ENCODE measurements at regions not wholly inside any gene's neighbourhood (a gene's known extent, or its start where the extent isn't known, plus 50 kb on each side); places are given as distances from the start of the nearest gene placed in this dataset.

DNA sequence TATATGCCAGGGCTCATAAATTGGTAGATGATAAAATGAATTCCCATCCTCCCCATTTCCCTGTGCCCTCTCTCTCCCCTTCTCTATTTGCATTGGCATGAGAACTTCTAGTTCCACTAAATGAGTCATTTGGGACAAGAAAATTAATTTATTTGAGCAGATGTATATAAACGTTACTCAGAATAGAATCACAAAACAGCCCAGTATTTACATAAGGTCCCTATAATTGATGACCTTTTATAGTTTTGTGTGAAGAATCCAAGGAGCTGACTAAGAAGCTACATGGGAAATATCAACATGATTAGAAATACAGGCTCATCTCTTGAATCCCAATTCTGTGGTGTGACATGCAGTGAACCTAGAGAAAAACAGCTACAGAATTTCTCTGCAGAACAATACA, 617.7 kb upstream of the NR2F2 start:
- DNase-seq (ENCODE audit: low read depth in 3 of 3, low spot score in 1 of 3): no peak

- no peak for DNase-seq (ENCODE audit: low read depth in 3 of 3, low spot score in 1 of 3)
Measured at GRCh38 chr15:95713324-95713723, 617.2 kb upstream of the NR2F2 start.

GRCh38 chr15:95715116-95715903, 615.2 kb upstream of the NR2F2 start:
- no peak for DNase-seq (ENCODE audit: low read depth in 3 of 3, low spot score in 1 of 3)

DNA sequence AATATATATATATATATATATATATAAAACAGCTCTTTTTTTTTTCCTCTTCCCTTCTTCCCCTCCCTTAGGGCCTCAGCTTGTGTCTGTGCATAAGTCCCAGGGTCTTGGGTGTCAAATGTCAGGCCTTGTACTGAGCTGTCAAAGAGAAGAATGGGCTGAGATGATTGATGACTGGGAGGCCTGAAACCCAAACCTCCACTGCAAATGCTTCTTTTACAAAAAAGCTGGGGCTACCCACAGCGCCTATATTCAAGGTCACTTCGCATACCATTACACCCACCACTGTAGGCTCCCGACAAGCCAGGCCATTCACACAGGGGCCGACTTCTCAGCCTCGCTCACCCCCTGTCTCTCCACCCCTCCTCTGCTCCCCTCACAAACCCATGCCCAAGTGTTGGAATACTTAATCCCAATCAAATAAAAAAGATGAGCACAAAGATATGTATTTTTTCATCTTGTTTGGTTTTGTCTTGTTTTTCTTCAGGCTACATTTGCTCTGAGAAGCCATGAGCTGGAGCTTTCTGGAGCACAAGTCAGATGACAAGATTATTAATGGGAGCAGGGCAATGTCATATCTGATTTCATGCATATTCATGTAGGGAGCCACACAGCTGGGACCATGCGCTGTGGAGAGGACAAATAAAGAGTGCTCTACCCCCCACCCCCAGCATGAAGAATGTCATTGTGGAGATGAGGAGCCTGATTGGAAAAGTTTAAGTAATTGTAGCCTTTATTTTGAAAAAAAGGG, 614.4 kb upstream of the NR2F2 start:
- DNase-seq (ENCODE audit: low read depth in 3 of 3, low spot score in 1 of 3): no peak

DNA sequence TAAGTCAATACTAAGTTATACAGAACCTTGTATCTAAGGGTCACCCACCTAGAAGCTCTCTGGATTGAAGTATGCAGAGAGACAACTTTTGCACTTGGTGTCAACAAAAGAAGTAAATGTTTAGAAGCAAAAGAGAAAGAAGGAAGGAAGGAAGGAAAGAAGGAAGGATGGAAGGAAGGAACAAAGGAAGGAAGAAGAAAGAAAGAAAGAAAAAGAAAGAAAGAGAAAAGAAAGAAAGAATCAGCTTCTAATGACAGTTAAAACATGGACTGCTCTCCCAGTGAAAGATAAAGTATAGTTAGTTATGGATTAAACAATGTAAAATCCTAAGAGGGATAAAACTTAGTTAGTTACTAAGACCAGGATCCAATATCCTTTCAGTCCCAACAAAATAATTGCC, 613.8 kb upstream of the NR2F2 start:
- DNase-seq (ENCODE audit: low read depth in 3 of 3, low spot score in 1 of 3): no peak

DNA sequence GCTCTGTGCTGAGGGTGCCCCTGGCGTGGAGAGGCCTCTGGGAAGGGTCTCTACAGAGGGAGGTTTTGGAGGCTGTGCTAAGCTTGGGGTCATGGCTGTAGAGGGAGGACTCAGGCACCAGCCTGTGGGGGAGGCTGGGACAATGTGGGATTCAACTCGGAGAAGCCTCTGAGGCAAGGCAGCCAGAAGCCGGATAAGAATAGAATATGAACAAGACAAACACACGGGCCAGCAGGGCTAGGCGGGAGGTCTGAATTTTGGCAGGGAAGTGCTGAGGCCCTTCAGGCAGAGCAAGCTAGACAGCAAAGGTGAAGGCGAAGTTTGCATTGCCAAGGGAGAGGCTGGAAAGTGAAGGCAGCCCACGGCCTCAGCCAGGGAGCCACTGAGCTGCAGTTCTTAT, 612.1 kb upstream of the NR2F2 start:
- DNase-seq (ENCODE audit: low read depth in 3 of 3, low spot score in 1 of 3): no peak

DNA sequence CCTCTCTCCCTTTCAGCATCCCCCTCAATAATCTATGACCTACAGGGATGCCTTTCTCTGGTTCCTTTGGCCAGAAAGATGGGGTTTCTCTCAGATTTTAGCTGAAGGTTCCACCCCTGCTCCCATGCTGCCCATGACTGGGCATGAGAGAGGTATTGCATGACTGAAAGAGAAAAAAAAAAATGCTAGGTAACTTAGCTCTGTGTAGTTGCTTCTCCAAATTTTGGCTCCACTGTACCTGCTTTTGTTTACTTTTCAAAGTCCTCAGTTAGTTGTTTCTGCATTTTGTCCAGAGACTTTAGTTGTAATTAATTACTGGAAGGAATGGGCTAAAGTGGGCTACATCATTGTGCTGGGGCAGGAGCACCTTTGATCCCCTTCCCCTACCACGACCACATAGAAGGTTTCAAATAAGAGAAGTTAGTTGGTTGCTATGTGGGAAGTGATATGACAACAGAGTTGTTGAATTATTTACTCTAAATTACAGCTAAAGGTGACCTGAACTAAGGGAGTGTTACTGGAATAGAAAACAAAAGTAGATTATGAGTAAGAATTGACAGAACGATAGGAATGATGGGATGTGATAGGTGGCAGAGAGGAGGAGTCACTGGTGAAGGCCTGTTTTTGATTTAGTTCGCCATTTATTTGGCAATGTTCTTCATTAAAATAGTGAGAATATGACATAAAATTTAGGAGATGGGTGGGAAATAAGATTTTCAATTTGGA, 605.4 kb upstream of the NR2F2 start:
- DNase-seq (ENCODE audit: low read depth in 3 of 3, low spot score in 1 of 3): no peak

DNA sequence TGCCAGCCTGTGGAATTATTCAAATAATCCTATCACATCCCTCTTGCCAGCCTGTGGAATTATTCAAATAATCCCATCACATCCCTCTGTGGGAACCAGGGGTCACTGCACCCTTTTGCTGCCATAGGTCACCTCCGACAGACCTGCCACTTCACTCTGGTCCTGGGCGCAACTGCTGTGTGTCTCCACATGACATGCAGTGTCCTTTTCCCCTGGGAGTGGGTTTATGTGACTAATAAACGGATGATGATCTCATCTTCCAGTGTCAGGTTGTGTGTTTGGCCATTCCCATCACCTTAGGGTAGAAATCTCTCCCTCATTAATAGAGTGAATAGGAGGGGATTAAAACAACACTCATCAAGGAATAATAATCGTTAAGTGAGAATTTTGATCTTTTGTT, 603.6 kb upstream of the NR2F2 start:
- no peak for DNase-seq (ENCODE audit: low read depth in 3 of 3, low spot score in 1 of 3)

DNA sequence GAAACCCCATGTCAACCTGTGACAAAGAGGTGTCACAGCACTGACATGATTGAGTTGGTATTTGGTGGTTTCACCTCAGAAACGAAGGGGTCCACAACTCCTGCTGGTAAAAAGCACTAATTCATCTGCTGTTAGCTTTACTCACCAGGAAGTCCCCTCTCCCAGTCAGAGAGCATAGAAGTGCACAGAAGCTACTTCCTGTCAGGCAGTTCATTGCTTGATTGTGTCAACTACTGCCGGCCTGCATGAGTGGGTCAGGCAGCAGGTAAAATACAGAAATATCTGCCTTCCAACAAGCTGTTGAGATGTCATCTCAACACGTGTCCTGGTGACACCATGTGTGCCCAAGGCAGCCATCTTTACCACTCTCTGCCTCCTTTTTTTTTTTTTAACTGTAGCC, 596.6 kb upstream of the NR2F2 start:
- no peak for DNase-seq (ENCODE audit: low read depth in 3 of 3, low spot score in 1 of 3)

DNA sequence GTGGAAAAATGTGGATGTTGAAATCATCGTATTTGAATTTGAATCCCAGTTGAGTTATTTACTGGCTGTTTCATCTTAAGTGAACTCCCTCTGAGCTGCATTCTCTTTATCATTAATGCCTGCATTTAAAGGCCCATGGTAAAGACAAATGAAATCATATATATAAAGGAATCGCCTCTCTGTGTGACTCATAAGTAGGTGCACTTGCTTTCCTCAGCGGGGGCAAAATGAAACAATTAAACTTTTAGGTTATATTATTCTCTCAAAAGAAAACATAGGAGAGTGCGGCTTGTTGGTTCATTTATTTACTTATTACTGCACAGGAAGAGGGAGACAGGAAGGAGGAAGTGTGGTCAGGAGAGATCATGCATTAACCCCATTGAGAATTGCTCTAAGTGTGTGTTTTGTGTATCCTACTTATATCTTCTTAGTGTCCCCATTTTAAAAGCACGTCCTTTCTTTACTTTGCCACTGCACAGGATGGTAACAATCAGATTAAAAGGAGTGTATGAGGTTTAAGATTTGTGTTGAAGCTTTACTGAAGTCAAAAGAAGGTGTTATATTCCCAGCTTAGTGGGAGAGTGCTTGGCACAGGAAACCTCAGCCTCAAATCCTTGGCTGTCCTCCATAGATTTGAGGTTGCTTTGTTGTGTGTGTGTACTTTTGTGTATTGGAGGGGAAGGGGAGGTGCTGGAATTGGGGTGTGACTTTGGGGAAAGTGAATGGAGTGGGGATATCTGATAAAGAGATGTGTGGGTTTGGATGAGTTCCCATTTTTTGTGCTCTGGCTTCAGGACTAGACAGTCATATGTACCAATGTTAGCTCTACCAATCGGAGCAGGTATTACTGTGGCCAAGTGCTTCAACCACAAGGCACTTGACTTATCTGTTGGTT, 595.8 kb upstream of the NR2F2 start:
- DNase-seq (ENCODE audit: low read depth in 3 of 3, low spot score in 1 of 3): no peak

- DNase-seq (ENCODE audit: low read depth in 3 of 3, low spot score in 1 of 3): no peak
Measured at GRCh38 chr15:95737060-95737459, 593.4 kb upstream of the NR2F2 start.

- DNase-seq (ENCODE audit: low read depth in 3 of 3, low spot score in 1 of 3): no peak
Measured at GRCh38 chr15:95739131-95739530, 591.4 kb upstream of the NR2F2 start.

GRCh38 chr15:95741830-95742229, 588.7 kb upstream of the NR2F2 start:
- DNase-seq (ENCODE audit: low read depth in 3 of 3, low spot score in 1 of 3): no peak

GRCh38 chr15:95742256-95742655, 588.2 kb upstream of the NR2F2 start:
- DNase-seq (ENCODE audit: low read depth in 3 of 3, low spot score in 1 of 3): no peak

- DNase-seq (ENCODE audit: low read depth in 3 of 3, low spot score in 1 of 3): no peak
Measured at GRCh38 chr15:95742836-95743235, 587.7 kb upstream of the NR2F2 start.

DNA sequence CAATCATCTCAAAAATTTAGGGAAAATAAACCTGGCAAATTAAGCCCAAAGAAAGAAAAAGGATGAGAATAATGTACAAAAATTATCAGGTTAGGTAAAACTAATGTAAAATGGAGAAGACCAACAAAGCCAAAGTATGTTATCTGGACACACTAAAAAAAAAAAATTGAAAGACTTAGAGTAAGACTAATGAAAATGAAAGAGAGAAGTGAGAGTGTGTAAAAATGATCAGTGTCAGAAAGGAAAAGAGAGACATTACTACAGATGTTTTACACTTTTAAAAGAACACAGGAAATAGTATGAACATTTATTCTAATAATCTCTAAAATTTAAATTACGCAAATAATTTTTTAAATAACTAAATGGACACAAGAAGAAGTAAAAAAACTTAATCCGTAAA, 573.3 kb upstream of the NR2F2 start:
- DNase-seq (ENCODE audit: low read depth in 3 of 3, low spot score in 1 of 3): no peak

GRCh38 chr15:95758451-95758850, 572.0 kb upstream of the NR2F2 start:
- DNase-seq (ENCODE audit: low read depth in 3 of 3, low spot score in 1 of 3): no peak

DNA sequence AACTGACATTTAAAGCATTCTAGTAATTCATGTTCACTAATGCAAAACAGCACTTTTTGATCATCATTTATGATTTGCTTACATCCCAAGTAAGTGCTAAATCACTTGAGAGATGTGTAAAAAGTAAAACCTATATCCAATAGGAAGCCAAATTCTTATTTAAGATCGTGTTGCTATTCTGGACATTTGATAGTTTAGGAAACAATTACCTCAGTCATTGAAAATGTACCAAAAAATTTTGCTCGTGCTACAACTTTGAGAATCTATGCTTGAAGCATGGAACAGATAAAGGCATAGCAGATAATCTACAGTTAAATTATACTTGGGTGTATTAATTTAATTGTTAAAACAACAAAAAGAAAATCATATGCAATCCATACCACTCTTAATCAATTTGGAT, 571.6 kb upstream of the NR2F2 start:
- DNase-seq (ENCODE audit: low read depth in 3 of 3, low spot score in 1 of 3): no peak

DNA sequence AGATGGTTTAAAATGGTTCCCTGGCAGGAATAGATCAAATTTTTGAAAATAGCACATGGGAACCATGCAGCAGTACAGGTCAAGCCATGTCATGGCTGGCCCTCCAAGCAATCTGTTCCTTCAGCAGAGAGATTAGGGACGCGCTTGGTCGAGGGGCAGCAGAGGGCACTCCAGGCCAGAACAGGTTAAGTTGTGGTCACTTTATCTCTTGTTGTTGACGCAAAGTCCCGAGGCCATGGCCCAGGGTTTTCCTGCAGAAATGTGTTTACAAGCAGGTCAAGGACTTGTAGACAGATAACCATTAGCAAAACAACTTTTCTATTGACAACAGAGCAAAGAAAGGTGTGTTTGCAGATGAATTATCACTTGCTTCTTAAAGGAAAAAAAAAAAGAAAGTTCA, 570.0 kb upstream of the NR2F2 start:
- DNase-seq (ENCODE audit: low read depth in 3 of 3, low spot score in 1 of 3): no peak

GRCh38 chr15:95761501-95762165, 568.9 kb upstream of the NR2F2 start:
- no peak for DNase-seq (ENCODE audit: low read depth in 3 of 3, low spot score in 1 of 3)

DNA sequence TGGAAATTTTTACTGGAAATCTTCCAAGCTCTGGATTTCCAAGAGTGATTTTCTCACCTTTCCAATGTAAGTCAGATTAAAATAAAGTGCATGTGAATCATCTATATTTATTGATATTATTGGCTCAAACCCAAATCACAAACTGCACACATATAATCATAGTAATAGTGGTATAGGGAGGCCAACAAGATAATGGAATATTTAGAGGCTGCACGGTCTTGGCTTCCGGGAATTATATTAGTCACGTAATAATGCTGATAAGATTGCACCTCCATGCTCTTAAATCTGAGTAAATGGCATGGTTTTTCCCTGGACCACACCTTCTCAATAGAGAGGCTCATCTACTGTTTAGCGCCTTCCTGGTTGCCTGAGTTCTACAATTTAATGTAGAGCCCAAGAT, 567.1 kb upstream of the NR2F2 start:
- DNase-seq (ENCODE audit: low read depth in 3 of 3, low spot score in 1 of 3): no peak

Data from stimulated activated CD4-positive, alpha-beta T cell treated with anti-CD3 and anti-CD28 coated beads, TNF-alpha, amount 100 ng/mL, for 1 hour (primary cell).